ENCODE measurements at regions not wholly inside any gene's neighbourhood (a gene's known extent, or its start where the extent isn't known, plus 50 kb on each side); places are given as distances from the start of the nearest gene placed in this dataset.

GRCh38 chr10:85008488-85009184 lies 680.2 kb downstream of the CCSER2 start:
- DNase-seq (ENCODE audit: missing footprints), result no peak
- ATAC-seq, result no peak
- intact Hi-C loops (cut with DNase I), result no loop called here

DNA sequence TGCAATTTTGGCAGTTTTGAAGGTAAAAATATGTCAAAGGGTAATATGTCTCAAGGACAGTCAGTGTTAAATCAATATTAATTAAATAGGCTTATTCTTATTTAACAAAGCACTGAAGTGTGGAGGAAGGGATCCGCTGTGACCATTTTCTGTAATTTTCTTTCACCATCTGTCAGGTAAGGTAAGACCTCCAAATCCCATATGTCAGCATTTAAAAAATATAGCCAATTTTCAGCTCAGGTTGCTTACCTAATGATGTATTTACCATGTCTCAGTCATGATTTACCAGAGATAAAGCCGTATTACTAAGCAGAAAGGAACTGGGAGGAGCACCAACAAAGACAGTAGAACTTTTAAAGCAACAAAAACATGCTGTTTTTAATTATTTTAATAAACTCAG lies 683.9 kb downstream of the CCSER2 start:
- intact Hi-C loops (cut with DNase I), result no loop called here
- DNase-seq (ENCODE audit: missing footprints) (no peak), ATAC-seq (no peak)

DNA sequence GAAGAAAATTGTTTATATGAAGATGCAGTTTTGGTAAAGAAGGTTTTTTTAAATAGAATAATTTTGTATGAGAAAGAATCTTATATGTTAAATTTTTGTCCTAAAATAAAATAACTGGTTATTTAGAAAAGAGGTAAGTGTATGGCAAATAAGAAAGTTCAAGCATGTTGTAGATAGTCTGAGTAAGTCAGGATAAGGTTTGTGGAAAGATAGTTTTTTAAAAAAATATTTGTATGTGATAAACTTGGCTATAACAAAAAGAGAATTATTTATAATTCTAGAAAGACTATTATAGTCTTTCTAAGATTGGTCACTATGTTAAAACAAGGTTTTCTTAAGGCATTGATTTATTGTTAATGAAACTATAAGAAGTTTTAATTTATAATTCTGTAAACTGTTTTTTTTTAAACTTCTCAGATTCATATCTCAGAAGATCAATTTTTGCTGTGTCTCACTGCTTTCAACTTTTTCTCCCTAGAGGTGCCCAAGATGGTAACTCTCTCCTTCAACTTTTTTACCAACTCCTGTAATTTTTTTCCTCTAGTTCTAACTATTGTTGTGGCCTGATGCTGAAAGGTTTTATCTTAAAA lies 698.6 kb downstream of the CCSER2 start:
- intact Hi-C loops (cut with DNase I), result no loop called here
- no peak for DNase-seq (ENCODE audit: missing footprints)
- no peak for ATAC-seq

GRCh38 chr10:85032981-85033380 lies 704.6 kb downstream of the CCSER2 start:
- peak; percentile 13 for DNase-seq (ENCODE audit: missing footprints)
- intact Hi-C loops (cut with DNase I), result no loop called here
- no peak for ATAC-seq

- intact Hi-C loops (cut with DNase I), result no loop called here
- no peak for ATAC-seq
- DNase-seq (ENCODE audit: missing footprints), result peak; percentile 25
These were observed 708.3 kb downstream of the CCSER2 start for GRCh38 chr10:85036661-85037060.

DNA sequence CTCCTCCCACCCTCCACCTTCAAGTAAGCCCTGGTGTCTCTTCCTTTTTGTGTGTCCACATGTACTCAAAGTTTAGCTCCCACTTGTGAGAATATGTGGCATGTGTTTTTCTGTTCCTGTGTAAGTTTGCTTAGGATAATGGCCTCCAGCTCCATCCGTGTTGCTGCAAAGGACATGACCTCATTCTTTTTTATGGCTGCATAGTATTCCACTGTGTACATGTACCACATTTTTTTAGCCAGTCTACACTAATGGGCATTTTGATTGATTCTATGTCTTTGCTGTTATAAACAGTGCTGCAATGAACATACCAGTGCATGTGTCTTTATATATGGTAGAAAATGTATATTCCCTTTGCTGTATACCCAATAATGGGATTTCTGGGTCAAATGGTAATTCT lies 710.9 kb downstream of the CCSER2 start:
- DNase-seq (ENCODE audit: missing footprints), result no peak
- no peak for ATAC-seq
- intact Hi-C loops (cut with DNase I), result no loop called here

- no peak for ATAC-seq
- DNase-seq (ENCODE audit: missing footprints), result peak; percentile 30
- intact Hi-C loops (cut with DNase I), result loop anchor here (1.0 kb wide), 1 partner anchor 17 kb away; no protein-coding TSS in a partner anchor
These were observed 714.8 kb downstream of the CCSER2 start for GRCh38 chr10:85043207-85043606.

DNA sequence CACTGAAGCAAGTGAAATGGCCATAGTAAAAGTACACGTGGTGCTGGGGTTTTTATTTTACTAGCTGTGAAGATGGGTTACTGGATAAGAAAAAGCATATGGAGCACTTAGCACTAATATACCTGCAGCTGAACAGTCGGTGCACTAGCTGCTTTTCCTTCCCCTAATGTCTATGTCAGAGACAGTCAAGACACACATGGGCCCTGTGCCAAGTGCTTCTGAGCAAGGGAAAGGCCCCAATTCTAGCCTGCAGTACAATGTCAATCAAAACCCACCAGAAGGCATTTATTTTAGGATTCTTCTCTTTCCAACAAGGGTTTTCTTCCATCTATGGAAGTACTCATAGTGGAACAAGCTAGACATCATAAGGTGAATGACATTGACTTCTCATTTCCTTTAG lies 716.7 kb downstream of the CCSER2 start:
- DNase-seq (ENCODE audit: missing footprints) (no peak), ATAC-seq (no peak)
- intact Hi-C loops (cut with DNase I), result no loop called here

DNA sequence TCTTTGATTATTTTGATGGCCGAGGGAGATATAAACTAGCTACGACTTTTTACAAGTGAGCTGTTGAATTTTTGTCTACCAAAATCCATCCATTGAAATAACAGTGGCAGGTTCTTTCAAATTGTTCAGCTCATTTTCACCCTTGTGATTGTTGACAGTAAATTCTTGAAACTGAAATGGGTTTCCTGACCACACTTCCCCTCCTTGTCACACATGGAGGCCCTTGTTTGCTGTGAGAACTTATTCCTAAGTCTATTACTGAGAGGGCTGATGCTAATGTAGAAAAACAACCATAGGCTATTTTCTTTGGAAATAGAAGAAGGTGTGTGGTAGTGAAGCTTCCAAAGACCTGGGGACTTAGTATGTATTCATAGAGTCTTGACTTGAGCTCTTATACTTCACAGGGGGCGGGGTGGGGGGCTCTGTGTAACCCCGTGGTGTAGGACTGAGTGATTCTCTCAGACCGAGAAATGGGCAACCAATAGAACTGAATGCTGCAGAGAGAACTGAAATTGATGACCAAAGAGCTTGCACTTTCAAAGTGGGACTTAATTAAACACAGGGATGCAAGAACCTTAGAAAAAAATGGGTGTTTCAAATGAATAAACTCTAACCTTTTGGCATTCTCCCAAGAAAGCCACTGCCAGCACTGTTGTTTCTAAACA lies 718.9 kb downstream of the CCSER2 start:
- intact Hi-C loops (cut with DNase I), result no loop called here
- ATAC-seq (no peak), DNase-seq (ENCODE audit: missing footprints) (no peak)

DNA sequence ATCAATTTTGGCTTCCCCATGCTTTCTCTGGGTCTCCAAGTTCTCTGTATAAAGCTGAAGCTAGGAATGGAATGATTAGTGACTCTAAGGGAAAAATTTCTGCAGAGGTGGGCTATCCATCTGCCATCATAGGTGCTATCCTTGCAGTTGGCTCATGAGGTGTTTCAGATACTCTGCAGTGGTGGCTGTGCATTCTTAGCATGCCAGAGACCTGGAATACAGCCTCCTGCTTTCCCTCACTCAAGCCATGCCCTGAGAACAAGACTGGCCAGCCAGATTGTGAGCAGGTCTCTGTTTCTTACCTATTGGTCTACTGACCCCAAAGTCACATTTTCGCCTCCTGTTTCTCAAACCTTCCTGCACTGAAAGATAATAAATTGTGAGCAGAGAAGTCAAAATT lies 719.6 kb downstream of the CCSER2 start:
- DNase-seq (ENCODE audit: missing footprints) (no peak), ATAC-seq (peak; percentile 37)
- intact Hi-C loops (cut with DNase I), result no loop called here

DNA sequence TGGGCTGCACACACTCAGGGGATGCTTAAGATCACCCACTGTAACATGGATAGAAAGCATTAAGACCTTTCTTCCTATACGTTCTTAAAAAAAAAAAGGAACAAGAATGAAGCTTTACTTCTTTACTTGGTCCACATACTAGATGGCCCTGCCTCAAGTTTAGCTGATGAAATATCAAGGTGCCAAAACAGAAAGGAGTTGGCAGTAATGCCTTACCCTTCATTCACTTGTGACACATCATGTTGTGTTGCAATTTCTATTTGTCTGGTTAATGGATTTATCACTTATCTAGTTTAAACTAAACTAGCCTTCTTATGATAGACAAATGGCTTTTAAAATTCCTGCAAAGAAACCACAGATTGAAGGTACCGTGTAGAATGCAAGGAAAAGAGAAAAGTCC lies 720.3 kb downstream of the CCSER2 start:
- intact Hi-C loops (cut with DNase I), result no loop called here

DNA sequence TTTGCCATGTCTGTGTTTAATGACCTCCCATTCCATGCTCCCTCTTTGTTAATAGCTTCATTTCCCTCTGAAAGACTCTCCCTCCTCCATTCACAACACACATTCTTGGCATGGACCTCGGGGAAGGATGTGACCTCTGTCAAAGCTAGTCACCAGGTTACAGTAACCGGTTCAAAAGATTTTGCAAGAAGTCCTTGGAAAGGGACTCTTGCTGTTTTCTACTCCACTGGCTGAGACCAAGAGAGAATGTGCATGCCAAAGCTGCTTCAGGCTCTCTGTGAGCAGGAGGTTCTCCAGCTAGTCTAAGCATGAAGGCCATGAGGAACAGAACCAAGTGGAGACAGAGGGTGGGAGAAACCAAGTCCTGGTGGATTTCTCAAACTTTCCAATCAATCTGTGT lies 732.6 kb downstream of the CCSER2 start:
- DNase-seq (ENCODE audit: missing footprints), result no peak
- intact Hi-C loops (cut with DNase I), result loop anchor here (1.0 kb wide), 1 partner anchor 18 kb away; no protein-coding TSS in a partner anchor
- no peak for ATAC-seq

More for the DNA sequence above, 720.3 kb downstream of the CCSER2 start:
- ATAC-seq, result no peak
- no peak for DNase-seq (ENCODE audit: missing footprints)

DNA sequence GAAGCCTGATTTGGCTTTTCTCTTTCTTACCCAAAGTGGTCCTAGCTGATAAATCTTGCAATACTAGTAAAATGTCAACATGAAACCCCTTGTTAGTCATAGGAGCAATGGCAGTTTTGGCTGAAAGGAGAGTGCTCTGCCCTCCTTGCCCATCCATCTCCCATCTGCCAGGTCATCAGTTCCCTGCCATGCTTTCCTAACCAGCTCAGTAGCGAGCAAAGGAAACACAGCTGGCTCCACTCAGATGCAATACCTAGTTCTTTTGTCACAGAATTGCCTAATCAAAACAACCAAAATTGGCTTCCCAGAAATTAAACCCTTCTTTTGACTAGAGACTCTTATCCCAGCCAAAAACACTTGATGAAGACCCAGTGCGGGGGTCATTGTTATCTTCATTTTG lies 733.0 kb downstream of the CCSER2 start:
- ATAC-seq, result no peak
- DNase-seq (ENCODE audit: missing footprints), result no peak
- intact Hi-C loops (cut with DNase I), result no loop called here

DNA sequence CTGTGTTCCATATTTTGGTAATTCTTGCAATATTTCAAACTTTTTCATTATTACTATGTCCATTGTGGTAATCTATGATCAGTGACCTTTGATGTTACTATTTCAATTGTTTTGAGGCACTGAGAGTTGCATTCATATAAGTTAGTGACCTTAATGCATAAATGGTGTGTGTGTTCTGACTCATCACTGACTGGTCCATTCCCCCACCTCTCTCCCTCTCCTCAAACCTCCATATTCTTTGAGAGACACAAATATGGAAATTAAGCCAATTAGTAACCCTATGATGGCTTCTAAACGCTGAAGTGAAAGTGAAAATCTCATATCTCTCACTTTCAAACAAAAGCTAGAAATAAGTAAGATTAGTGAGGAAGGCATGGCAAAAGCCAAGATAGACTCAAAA lies 739.6 kb downstream of the CCSER2 start:
- ATAC-seq (no peak), DNase-seq (ENCODE audit: missing footprints) (no peak)
- intact Hi-C loops (cut with DNase I), result no loop called here

GRCh38 chr10:85080934-85081333 lies 752.5 kb downstream of the CCSER2 start:
- DNase-seq (ENCODE audit: missing footprints), result no peak
- intact Hi-C loops (cut with DNase I), result no loop called here
- no peak for ATAC-seq

GRCh38 chr10:85098835-85099521 lies 770.6 kb downstream of the CCSER2 start:
- intact Hi-C loops (cut with DNase I), result no loop called here
- ATAC-seq (no peak), DNase-seq (ENCODE audit: missing footprints) (no peak)

- ATAC-seq (no peak), DNase-seq (ENCODE audit: missing footprints) (no peak)
- intact Hi-C loops (cut with DNase I), result no loop called here
These were observed 772.1 kb downstream of the CCSER2 start for GRCh38 chr10:85100495-85100894.

GRCh38 chr10:85105614-85106255 lies 777.3 kb downstream of the CCSER2 start:
- DNase-seq (ENCODE audit: missing footprints) (no peak), ATAC-seq (no peak)
- intact Hi-C loops (cut with DNase I), result no loop called here

- ATAC-seq, result no peak
- intact Hi-C loops (cut with DNase I), result no loop called here
These were observed 782.9 kb downstream of the CCSER2 start for GRCh38 chr10:85111271-85111670.

More at GRCh38 chr10:85111271-85111670, 782.9 kb downstream of the CCSER2 start:
- DNase-seq (ENCODE audit: missing footprints), result no peak
